Fibroblast of the aortic adventitia (primary cell): ENCODE measurements at regions not wholly inside any gene's neighbourhood (a gene's known extent, or its start where the extent isn't known, plus 50 kb on each side); places are given as distances from the start of the nearest gene placed in this dataset.

Experiments used
- DNase-seq: peaks from one replicate; pipeline ENCODE4 v3.0.0-alpha.2; 2010; ENCODE audit warnings: low read depth
- H3K4me3 ChIP-seq: 2 replicates; pipeline ENCODE4 v1.5.1; 2011; ENCODE audit warnings: low read depth, mild to moderate bottlenecking, control low read depth, low read length, moderate library complexity
- CTCF ChIP-seq: IDR thresholded peaks from 2 replicates; pipeline ENCODE4 v1.5.1; 2011; ENCODE audit warnings: mild to moderate bottlenecking, low read length, control low read depth, inconsistent platforms; ENCODE audit not compliant: insufficient read depth

DNA sequence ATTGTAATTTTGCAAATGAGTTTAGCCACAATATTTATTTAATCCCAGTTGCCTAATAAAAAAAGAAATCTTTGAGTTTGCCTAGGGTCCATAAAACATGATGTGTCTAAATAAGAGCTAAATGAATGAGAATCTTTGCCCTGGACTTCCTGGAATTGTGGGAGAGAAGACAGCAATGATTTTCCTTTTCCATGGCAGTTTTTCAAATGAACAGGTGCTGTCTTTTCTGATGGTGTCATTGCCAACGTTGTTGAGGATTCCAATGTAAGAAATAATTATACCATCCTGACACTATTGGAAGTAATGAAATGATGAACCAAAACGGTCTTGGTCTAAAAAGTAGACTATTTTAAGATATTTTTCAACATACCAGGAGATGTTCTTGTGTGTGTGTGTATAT, 984.7 kb upstream of the CELF2 start:
- TF ChIP-seq CTCF, result no peak
- DNase-seq, result no peak
- H3K4me3 ChIP-seq, result no peak overlapping the region

- H3K4me3 ChIP-seq, result no peak overlapping the region
- TF ChIP-seq CTCF, result no peak
- no peak for DNase-seq
Measured at GRCh38 chr10:10038348-10038747, 979.3 kb upstream of the CELF2 start.

DNA sequence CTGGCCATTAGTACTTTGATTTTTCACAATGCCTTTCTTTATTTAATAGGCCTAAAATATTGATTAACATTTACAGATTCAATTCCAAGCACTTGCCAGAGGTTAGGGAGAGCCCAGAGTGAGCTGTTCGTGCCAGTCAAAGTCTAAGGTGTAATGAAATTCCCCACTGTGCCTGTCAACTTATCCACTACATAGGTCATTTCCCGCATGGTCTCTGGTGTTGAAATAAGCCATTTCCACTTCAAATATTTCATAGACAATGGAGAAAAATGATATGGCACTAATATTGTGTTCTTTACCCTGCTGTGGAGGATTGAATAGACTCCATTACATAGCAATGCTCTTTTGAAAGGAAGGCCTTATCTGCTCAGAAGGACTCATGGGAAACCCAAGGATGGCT, 978.1 kb upstream of the CELF2 start:
- no peak for DNase-seq
- H3K4me3 ChIP-seq, result no peak overlapping the region
- no peak for TF ChIP-seq CTCF

- H3K4me3 ChIP-seq, result no peak overlapping the region
- no peak for TF ChIP-seq CTCF
- DNase-seq, result no peak
Measured at GRCh38 chr10:10043083-10043482, 974.6 kb upstream of the CELF2 start.

DNA sequence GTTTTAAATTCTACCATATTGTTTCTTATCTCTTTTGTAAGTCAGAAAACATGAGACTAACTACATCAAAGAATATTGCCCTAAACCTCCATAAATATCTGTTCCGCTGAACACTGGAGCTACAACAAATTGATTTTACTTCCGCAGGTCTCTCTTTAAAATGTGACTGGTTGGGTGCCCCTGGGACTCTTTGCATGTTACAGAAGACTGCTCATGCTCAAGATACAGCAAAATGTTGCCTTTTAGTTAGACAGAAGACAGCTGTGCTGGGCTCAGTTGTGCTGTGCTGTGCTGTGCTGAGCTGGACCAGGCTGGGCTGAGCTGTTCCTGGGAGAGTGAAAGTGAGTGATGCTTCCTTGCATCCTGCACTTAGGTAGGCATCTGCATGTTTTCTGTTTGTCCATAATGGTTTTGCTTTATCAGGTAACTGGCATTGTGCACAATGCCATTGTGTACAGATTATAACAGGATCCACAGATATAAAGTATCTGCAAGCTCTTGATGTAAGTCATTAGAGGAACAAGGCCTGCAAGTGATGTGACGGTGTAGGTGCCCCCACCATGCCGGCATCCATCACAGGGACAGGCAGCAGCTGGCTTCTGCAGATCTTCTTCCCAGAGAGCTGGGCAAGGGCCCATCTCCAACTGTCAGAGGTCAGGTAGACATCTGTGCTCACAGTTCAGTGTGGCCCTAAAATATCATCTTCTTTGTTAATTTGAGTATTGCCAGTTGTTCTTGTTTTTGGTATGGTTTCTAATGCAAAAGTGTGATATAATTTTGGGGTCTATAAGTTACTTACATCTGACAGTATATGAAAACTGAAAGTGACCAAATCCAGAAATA, 972.5 kb upstream of the CELF2 start:
- DNase-seq, result no peak
- no peak overlapping the region for H3K4me3 ChIP-seq
- TF ChIP-seq CTCF, result no peak

DNA sequence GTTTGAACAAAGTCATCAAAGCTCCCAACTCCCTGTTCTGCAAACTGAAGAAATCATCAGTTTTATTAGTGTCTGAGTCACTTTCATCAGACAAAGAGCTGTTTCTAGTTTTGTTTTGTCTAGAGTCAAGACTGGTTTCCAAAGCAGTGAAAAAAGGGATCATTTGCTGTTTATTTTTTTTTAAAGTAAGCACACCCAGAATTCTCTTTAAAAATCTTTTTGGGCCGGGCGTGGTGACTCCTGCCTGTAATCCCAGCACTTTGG, 972.0 kb upstream of the CELF2 start:
- TF ChIP-seq CTCF, result no peak
- no peak overlapping the region for H3K4me3 ChIP-seq
- DNase-seq, result no peak

DNA sequence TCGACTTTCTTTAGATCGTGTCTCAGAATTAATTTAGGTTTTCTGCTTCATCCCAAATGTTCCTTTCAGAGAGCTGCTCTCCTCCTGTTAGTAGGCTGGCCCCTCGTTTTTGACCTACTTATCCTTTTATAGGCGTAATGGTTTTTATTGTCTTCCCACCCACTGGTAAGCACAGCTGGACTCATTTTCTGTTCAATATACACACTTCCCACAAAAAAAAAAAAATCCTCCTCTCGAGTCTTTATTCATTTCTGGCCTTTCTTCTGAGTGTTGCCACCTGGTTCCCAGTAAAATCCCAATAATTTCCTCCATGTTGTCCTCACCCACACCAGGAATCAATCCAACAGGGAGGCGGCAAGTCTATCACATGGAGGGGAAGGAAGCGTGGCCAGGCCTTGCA, 970.2 kb upstream of the CELF2 start:
- TF ChIP-seq CTCF, result no peak
- H3K4me3 ChIP-seq, result no peak overlapping the region
- DNase-seq, result no peak
